Nephron progenitor cell (in vitro differentiated cells): ENCODE measurements at regions not wholly inside any gene's neighbourhood (a gene's known extent, or its start where the extent isn't known, plus 50 kb on each side); places are given as distances from the start of the nearest gene placed in this dataset.
A peak's percentile ranks its signal among the peaks of the same experiment; 100 is the strongest.

ENCODE experiments used
- DNase-seq: peaks from one replicate; pipeline ENCODE4 v3.0.0; 2021
- H3K27ac Mint-ChIP-seq: 2 replicates; pipeline ENCODE4 v1.8.0; 2021; ENCODE audit warnings: mild to moderate bottlenecking, moderate library complexity, mixed read lengths
- H3K27me3 Mint-ChIP-seq: 2 replicates; pipeline ENCODE4 v1.8.0; 2021; ENCODE audit warnings: mild to moderate bottlenecking, low read depth, mixed read lengths; ENCODE audit not compliant: poor library complexity
- H3K36me3 Mint-ChIP-seq: 2 replicates; pipeline ENCODE4 v1.8.0; 2021; ENCODE audit warnings: low read depth, mixed read lengths
- H3K4me1 Mint-ChIP-seq: 2 replicates; pipeline ENCODE4 v1.8.0; 2021; ENCODE audit warnings: mixed read lengths
- H3K4me3 Mint-ChIP-seq: 2 replicates; pipeline ENCODE4 v1.8.0; 2021; ENCODE audit warnings: mild to moderate bottlenecking, moderate library complexity, mixed read lengths
- H3K9me3 Mint-ChIP-seq: 2 replicates; pipeline ENCODE4 v1.8.0; 2021; ENCODE audit warnings: mild to moderate bottlenecking, moderate library complexity, mixed read lengths
- CTCF ChIP-seq: fragments of 200-600 bp; sonication (generic); IDR thresholded peaks from 2 replicates; pipeline ENCODE4 v1.5.0; 2021; ENCODE audit warnings: antibody characterized with exemption

GRCh38 chr5:65068410-65068809, 299.7 kb downstream of the CWC27 start:
- H3K36me3 Mint-ChIP-seq: peaks cover 7% of the 10 kb centered on the region
- H3K27me3 Mint-ChIP-seq: peaks cover 4% of the 10 kb centered on the region
- H3K4me3 Mint-ChIP-seq: no peak overlapping the region
- TF ChIP-seq CTCF: no peak
- peaks cover 4% of the 10 kb centered on the region for H3K9me3 Mint-ChIP-seq
- no peak for DNase-seq
- no peak overlapping the region for H3K27ac Mint-ChIP-seq
- H3K4me1 Mint-ChIP-seq: peaks cover 34% of the 10 kb centered on the region

DNA sequence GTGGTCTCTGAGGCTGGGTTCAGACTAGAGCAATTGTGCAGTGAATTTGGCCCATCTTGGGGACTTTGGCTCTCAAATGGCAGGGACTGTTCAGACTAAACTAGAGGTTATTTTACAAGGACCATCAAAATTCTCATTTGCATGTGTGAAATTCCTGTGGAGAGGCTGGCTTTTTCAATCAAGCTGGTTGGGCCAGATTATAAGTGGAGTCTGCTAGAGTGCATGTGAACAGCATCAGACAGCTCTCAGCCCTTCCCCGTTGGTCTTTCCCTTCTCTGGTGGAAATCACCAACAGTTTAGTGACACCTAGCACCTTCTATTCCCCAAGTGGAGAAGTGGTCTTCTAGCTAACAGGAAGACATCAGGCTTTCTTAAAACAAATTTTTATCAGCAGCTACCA, 301.3 kb downstream of the CWC27 start:
- H3K27me3 Mint-ChIP-seq: peaks cover 7% of the 10 kb centered on the region
- H3K27ac Mint-ChIP-seq: no peak overlapping the region
- TF ChIP-seq CTCF: no peak
- peaks cover under 1% of the 10 kb centered on the region for H3K9me3 Mint-ChIP-seq
- no peak overlapping the region for H3K4me3 Mint-ChIP-seq
- no peak for DNase-seq
- H3K4me1 Mint-ChIP-seq: peaks cover 34% of the 10 kb centered on the region
- peaks cover 2% of the 10 kb centered on the region for H3K36me3 Mint-ChIP-seq

GRCh38 chr5:65072850-65073249, 304.1 kb downstream of the CWC27 start:
- no peak overlapping the region for H3K27ac Mint-ChIP-seq
- H3K9me3 Mint-ChIP-seq: peaks cover 3% of the 10 kb centered on the region
- H3K27me3 Mint-ChIP-seq: peaks cover 4% of the 10 kb centered on the region
- peaks cover 42% of the 10 kb centered on the region for H3K4me1 Mint-ChIP-seq
- TF ChIP-seq CTCF: no peak
- DNase-seq: no peak
- H3K4me3 Mint-ChIP-seq: no peak overlapping the region
- no peaks in the 10 kb centered on the region for H3K36me3 Mint-ChIP-seq

- Mint-ChIP-seq H3K4me3 (no peak overlapping the region), H3K27ac (no peak overlapping the region), H3K36me3 (no peaks in the 10 kb centered on the region), H3K27me3 (peaks cover 4% of the 10 kb centered on the region), H3K9me3 (peaks cover 3% of the 10 kb centered on the region), H3K4me1 (peaks cover 46% of the 10 kb centered on the region)
- no peak for DNase-seq
- no peak for TF ChIP-seq CTCF
Measured at GRCh38 chr5:65073250-65073661, 304.5 kb downstream of the CWC27 start.

DNA sequence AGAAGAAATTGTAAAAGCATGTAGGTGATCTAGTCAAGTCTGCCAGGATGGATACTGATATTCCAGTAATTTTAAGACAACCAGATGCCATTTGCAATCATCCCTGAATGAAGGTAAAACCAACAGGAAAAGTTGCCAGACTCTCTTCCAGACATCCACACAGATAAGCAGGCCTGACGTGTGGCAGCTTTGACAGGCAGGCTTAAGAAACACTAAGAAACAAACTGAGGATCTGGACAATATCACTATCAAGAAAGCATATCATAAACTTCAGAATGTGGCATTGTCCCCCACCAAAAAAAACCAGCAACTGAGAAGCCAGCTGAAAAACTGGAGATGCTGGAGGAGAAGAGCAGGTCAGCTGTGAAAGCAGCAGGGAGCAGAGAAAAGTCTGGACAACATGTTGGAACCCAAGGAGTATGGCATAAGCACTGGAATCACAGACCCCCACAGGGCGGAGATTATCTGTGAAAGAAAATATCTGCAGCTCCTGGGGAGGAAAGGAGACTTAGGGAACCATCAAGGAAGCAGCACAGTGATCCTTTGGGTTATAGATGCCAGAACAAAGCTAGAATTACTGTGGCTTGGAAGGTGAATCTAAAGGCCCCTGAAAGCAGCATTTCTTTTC, 307.0 kb downstream of the CWC27 start:
- peaks cover 4% of the 10 kb centered on the region for H3K27me3 Mint-ChIP-seq
- peak overlapping the region; percentile 57 for H3K27ac Mint-ChIP-seq
- H3K4me3 Mint-ChIP-seq: no peak overlapping the region
- no peaks in the 10 kb centered on the region for H3K36me3 Mint-ChIP-seq
- peaks cover 3% of the 10 kb centered on the region for H3K9me3 Mint-ChIP-seq
- DNase-seq: no peak
- TF ChIP-seq CTCF: no peak
- peaks cover 60% of the 10 kb centered on the region for H3K4me1 Mint-ChIP-seq

GRCh38 chr5:65076251-65076869, 307.6 kb downstream of the CWC27 start:
- peak overlapping the region; percentile 57 for H3K27ac Mint-ChIP-seq
- peaks cover 3% of the 10 kb centered on the region for H3K9me3 Mint-ChIP-seq
- H3K4me1 Mint-ChIP-seq: peaks cover 60% of the 10 kb centered on the region
- H3K4me3 Mint-ChIP-seq: no peak overlapping the region
- H3K27me3 Mint-ChIP-seq: peaks cover 4% of the 10 kb centered on the region
- no peak for TF ChIP-seq CTCF
- H3K36me3 Mint-ChIP-seq: no peaks in the 10 kb centered on the region
- no peak for DNase-seq
